ENCODE measurements at regions not wholly inside any gene's neighbourhood (a gene's known extent, or its start where the extent isn't known, plus 50 kb on each side); places are given as distances from the start of the nearest gene placed in this dataset.

- no peaks in the 10 kb centered on the region for H3K36me3 Mint-ChIP-seq (ENCODE audit: low read depth)
- H3K9me3 Mint-ChIP-seq: peaks cover 61% of the 10 kb centered on the region
- H3K27ac Mint-ChIP-seq: no peak overlapping the region
- no peaks in the 10 kb centered on the region for H3K4me1 Mint-ChIP-seq (ENCODE audit: low read depth)
- DNase-seq: no peak
- TF ChIP-seq CTCF (IDR thresholded peaks at IDR 0.05): no peak
- no peak overlapping the region for H3K4me3 Mint-ChIP-seq
- H3K27me3 Mint-ChIP-seq (ENCODE audit: insufficient read depth): no peaks in the 10 kb centered on the region
These were observed 246.5 kb upstream of the C1orf174 start for GRCh38 chr1:4146614-4147013.

GRCh38 chr1:4147509-4147908 lies 247.4 kb upstream of the C1orf174 start:
- H3K36me3 Mint-ChIP-seq (ENCODE audit: low read depth): no peaks in the 10 kb centered on the region
- H3K4me3 Mint-ChIP-seq: no peak overlapping the region
- TF ChIP-seq CTCF (IDR thresholded peaks at IDR 0.05): no peak
- H3K27me3 Mint-ChIP-seq (ENCODE audit: insufficient read depth): no peaks in the 10 kb centered on the region
- DNase-seq: no peak
- H3K27ac Mint-ChIP-seq: no peak overlapping the region
- H3K4me1 Mint-ChIP-seq (ENCODE audit: low read depth): no peaks in the 10 kb centered on the region
- H3K9me3 Mint-ChIP-seq: peaks cover 57% of the 10 kb centered on the region

- Mint-ChIP-seq H3K9me3 (peaks cover 62% of the 10 kb centered on the region), H3K4me1 (ENCODE audit: low read depth) (no peaks in the 10 kb centered on the region), H3K27ac (no peak overlapping the region), H3K4me3 (no peak overlapping the region), H3K27me3 (ENCODE audit: insufficient read depth) (no peaks in the 10 kb centered on the region), H3K36me3 (ENCODE audit: low read depth) (0 out of 2 replicates have a peak, but pooled peaks cover 4% of the 10 kb centered on the region)
- DNase-seq: no peak
- TF ChIP-seq CTCF (IDR thresholded peaks at IDR 0.05): no peak
These were observed 249.2 kb upstream of the C1orf174 start for GRCh38 chr1:4149281-4149680.

- no peak for TF ChIP-seq CTCF (IDR thresholded peaks at IDR 0.05)
- Mint-ChIP-seq H3K36me3 (ENCODE audit: low read depth) (0 out of 2 replicates have a peak, but pooled peaks cover 4% of the 10 kb centered on the region), H3K4me1 (ENCODE audit: low read depth) (no peaks in the 10 kb centered on the region), H3K27ac (no peak overlapping the region), H3K9me3 (peaks cover 64% of the 10 kb centered on the region), H3K27me3 (ENCODE audit: insufficient read depth) (no peaks in the 10 kb centered on the region), H3K4me3 (no peak overlapping the region)
- no peak for DNase-seq
These were observed 249.8 kb upstream of the C1orf174 start for GRCh38 chr1:4149831-4150230.

GRCh38 chr1:4150262-4150661 lies 250.2 kb upstream of the C1orf174 start:
- no peak overlapping the region for H3K27ac Mint-ChIP-seq
- H3K4me1 Mint-ChIP-seq (ENCODE audit: low read depth): no peaks in the 10 kb centered on the region
- H3K36me3 Mint-ChIP-seq (ENCODE audit: low read depth): 0 out of 2 replicates have a peak, but pooled peaks cover 4% of the 10 kb centered on the region
- H3K4me3 Mint-ChIP-seq: no peak overlapping the region
- TF ChIP-seq CTCF (IDR thresholded peaks at IDR 0.05): no peak
- no peaks in the 10 kb centered on the region for H3K27me3 Mint-ChIP-seq (ENCODE audit: insufficient read depth)
- no peak for DNase-seq
- peaks cover 64% of the 10 kb centered on the region for H3K9me3 Mint-ChIP-seq

GRCh38 chr1:4152266-4152665 lies 252.2 kb upstream of the C1orf174 start:
- DNase-seq: no peak
- H3K9me3 Mint-ChIP-seq: peaks cover 61% of the 10 kb centered on the region
- H3K4me1 Mint-ChIP-seq (ENCODE audit: low read depth): no peaks in the 10 kb centered on the region
- H3K36me3 Mint-ChIP-seq (ENCODE audit: low read depth): 0 out of 2 replicates have a peak, but pooled peaks cover 4% of the 10 kb centered on the region
- H3K4me3 Mint-ChIP-seq: no peak overlapping the region
- no peaks in the 10 kb centered on the region for H3K27me3 Mint-ChIP-seq (ENCODE audit: insufficient read depth)
- no peak overlapping the region for H3K27ac Mint-ChIP-seq
- no peak for TF ChIP-seq CTCF (IDR thresholded peaks at IDR 0.05)
